ENCODE measurements at regions not wholly inside any gene's neighbourhood (a gene's known extent, or its start where the extent isn't known, plus 50 kb on each side); places are given as distances from the start of the nearest gene placed in this dataset.

DNA sequence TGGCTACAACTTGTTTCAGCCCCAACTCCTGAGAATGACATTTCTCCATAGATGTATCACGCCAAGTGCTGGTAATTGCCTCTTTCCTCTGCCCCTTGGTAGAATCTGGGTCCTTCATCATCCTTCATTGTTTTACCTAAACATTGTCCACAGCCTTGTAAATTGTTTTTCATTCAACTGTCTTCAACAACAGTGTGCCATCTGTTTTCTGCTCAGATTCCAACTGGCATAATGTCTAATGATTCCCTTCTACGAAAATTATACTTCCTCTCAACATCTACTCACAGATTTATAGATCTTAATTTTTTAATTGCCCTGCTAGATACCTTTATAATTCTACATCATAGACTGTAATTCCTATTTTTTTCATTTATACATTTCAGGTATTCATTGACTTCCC is 226.9 kb downstream of the TPRG1 start:
- no peak overlapping the region for H3K4me3 ChIP-seq (ENCODE audit: low read depth, low read length)
- TF ChIP-seq, protein P1, sequence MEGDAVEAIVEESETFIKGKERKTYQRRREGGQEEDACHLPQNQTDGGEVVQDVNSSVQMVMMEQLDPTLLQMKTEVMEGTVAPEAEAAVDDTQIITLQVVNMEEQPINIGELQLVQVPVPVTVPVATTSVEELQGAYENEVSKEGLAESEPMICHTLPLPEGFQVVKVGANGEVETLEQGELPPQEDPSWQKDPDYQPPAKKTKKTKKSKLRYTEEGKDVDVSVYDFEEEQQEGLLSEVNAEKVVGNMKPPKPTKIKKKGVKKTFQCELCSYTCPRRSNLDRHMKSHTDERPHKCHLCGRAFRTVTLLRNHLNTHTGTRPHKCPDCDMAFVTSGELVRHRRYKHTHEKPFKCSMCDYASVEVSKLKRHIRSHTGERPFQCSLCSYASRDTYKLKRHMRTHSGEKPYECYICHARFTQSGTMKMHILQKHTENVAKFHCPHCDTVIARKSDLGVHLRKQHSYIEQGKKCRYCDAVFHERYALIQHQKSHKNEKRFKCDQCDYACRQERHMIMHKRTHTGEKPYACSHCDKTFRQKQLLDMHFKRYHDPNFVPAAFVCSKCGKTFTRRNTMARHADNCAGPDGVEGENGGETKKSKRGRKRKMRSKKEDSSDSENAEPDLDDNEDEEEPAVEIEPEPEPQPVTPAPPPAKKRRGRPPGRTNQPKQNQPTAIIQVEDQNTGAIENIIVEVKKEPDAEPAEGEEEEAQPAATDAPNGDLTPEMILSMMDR (IDR thresholded peaks at IDR 0.05; ENCODE audit: borderline replicate concordance, insufficient read depth, low read depth, low read length), result no peak

DNA sequence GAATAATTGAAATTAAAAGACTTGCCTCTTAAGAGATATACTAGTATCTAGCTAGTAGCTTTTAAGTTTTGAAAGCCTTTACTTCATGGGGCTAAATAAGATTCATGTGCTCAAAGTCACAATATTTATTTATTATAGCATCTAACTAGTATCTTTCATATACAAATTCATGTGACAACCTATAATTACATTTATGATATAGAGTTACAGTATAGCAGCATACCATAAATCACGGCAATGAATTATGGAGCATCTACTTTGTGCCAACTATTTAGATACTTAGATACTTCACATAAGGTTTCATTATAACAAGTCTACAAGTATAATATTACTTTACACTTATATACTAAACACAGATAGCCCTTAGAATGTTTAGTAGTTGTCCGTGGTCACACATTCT is 229.4 kb downstream of the TPRG1 start:
- TF ChIP-seq, protein P1 (IDR thresholded peaks at IDR 0.05; ENCODE audit: borderline replicate concordance, insufficient read depth, low read depth, low read length), result no peak
- H3K4me3 ChIP-seq (ENCODE audit: low read depth, low read length), result no peak overlapping the region

DNA sequence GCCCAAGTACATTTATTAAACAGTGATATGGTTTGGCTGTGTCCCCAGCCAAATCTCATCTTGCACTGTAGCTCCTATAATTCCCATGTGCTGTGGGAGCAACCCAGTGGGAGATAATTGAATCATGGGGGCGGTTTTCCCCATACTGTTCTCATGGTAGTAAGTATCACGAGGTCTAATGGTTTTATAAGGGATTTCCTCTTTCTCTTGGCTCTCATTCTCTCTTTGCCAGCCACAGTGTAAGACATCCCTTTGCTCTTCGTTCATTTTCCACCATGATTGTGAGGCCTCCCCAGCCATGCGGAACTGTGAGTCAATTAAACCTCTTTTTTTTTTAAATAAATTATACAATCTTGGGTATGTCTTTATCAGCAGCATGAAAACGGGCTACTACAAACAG is 228.0 kb upstream of the TP63 start:
- H3K4me3 ChIP-seq (ENCODE audit: low read depth, low read length), result no peak overlapping the region
- TF ChIP-seq, protein P1 (IDR thresholded peaks at IDR 0.05; ENCODE audit: borderline replicate concordance, insufficient read depth, low read depth, low read length), result no peak

DNA sequence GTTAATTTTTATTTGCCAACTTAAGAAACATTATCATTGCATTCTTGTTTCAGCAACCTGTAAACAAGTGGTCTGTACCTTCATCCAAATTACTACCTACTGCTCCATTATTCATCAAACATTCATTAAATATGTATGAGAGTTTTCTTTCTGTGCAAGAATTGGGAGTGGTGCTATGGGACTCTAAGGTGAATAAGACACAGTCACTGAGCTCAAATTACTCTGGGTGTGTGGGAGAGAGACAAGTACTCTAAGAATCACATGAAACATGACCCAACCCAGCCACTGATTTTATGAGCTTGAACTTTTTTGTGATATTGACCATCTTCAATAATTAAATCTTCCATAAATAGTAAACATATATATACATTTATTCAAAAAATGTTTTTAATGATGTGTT is 227.2 kb upstream of the TP63 start:
- TF ChIP-seq, protein P1 (IDR thresholded peaks at IDR 0.05; ENCODE audit: borderline replicate concordance, insufficient read depth, low read depth, low read length), result no peak
- H3K4me3 ChIP-seq (ENCODE audit: low read depth, low read length), result no peak overlapping the region

DNA sequence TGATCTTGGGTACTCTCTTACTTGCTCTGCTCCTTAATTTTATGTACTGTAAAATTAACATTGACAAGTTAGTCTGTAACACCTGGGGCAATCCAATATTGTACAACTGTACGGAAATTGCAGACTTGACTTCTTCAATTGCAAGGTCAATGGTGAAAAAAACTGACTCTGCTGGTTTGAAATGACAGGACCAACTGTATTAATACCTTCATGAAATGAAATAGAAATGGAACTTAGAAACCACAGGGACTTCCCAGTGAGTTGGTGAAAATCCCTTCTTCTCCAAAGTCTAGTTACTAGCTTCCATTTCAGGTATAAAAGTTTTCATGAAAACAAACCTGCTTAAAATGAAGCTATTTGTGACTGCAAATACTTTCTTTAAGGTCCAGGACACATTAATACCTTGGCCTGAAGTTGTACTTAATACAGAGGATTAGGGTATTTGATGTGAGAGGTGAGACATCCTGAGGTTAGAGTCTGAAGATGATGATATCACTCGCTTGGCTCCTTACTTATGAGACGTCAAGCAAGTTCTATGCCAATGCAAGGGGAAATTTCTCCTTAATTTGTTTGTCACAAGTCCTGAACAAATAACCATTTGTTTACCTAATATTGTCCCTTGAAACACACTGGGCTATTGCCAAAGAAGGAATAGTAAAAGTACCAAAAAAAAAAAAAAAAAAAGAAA is 226.2 kb upstream of the TP63 start:
- no peak overlapping the region for H3K4me3 ChIP-seq (ENCODE audit: low read depth, low read length)

DNA sequence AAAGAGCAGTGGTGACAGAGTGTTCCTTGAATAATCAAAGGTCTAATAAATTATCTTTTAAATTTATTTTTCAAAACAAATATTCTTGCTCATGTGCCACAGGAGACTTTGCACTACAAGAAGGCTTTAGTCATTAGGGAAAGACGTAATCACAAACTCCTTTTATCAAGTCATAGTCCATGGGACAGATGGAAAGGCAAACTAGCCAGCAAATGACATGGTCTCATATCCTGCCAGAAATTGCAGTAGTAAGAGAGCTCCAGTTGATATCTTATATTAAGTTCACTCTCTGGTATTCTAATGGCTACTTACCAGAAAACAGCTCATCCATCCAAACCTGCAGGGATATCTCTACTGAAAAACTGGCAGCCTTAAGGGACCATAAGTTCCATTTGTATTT is 225.0 kb upstream of the TP63 start:
- TF ChIP-seq, protein P1 (IDR thresholded peaks at IDR 0.05; ENCODE audit: borderline replicate concordance, insufficient read depth, low read depth, low read length), result no peak

More for the DNA sequence above, 226.2 kb upstream of the TP63 start:
- TF ChIP-seq, protein P1 (IDR thresholded peaks at IDR 0.05; ENCODE audit: borderline replicate concordance, insufficient read depth, low read depth, low read length), result no peak

DNA sequence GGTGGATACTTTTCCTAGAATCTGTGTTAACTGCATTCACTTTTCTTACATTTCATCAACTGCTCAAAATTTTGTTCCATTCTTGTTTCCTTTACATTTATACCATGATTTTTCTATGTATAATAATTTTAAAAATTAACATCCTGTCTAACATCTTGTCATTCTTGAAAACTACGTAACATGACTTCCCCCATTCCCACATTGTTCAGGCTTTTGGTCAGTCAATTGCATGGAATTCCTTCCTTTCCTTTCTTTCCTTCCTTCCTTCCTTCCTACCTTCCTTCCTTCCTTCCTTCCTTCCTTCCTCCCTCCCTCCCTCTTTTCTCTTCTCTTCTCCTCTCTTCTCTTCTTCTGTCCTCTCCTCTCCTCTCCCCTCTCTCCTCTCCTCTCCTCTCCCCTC is 220.7 kb upstream of the TP63 start:
- H3K4me3 ChIP-seq (ENCODE audit: low read depth, low read length), result no peak overlapping the region
- TF ChIP-seq, protein P1 (IDR thresholded peaks at IDR 0.05; ENCODE audit: borderline replicate concordance, insufficient read depth, low read depth, low read length), result no peak

More for the DNA sequence above, 225.0 kb upstream of the TP63 start:
- no peak overlapping the region for H3K4me3 ChIP-seq (ENCODE audit: low read depth, low read length)

All from GM12875 (cell line).